Stomach (tissue), 8 donors: ENCODE measurements at regions not wholly inside any gene's neighbourhood (a gene's known extent, or its start where the extent isn't known, plus 50 kb on each side); places are given as distances from the start of the nearest gene placed in this dataset.
A peak's percentile ranks its signal among the peaks of the same experiment; 100 is the strongest.

ENCODE experiments used
- DNase-seq, 2 donors: peaks; one replicate each; pipeline versions ENCODE4 v3.0.0 to v3.0.0-alpha.2; 2013 to 2019
- H3K27ac ChIP-seq, 5 donors: fragments of 200-600 bp in 4 of 5; sonication (generic) in 4 of 5; one replicate each; pipeline ENCODE4 v1.5.1; 2013 to 2019; ENCODE audit warnings: mild to moderate bottlenecking in 1 of 5, moderate library complexity in 1 of 5
- H3K27me3 ChIP-seq, 3 donors: fragments of 200-600 bp; sonication (generic); one replicate each; pipeline ENCODE4 v1.5.1; 2017 to 2019; ENCODE audit warnings: mixed run types in 1 of 3
- H3K36me3 ChIP-seq, 4 donors: fragments of 200-600 bp; sonication (generic); 1 replicate in 3 of 4; 2 replicates in 1 of 4; pipeline ENCODE4 v1.5.1; 2016 to 2019
- H3K4me1 ChIP-seq, 4 donors: fragments of 200-600 bp; sonication (generic); one replicate each; pipeline ENCODE4 v1.5.1; 2016 to 2019
- H3K4me3 ChIP-seq, 4 donors: fragments of 200-600 bp; sonication (generic) in 3 of 4; one replicate each; pipeline ENCODE4 v1.5.1; 2016 to 2019; ENCODE audit warnings: mild to moderate bottlenecking in 1 of 4
- H3K9me3 ChIP-seq, 4 donors: fragments of 200-600 bp; sonication (generic); one replicate each; pipeline ENCODE4 v1.5.1; 2016 to 2019
- CTCF ChIP-seq, 7 experiments: fragments of 450-650 bp in 4 of 7; fragments of 200-600 bp in 3 of 7; sonication (generic) in 3 of 7; IDR thresholded peaks; one replicate each; pipeline ENCODE4 v1.5.1; 2016 to 2019; ENCODE audit warnings: antibody characterized with exemption in 7 of 7, control low read depth in 2 of 7, mild to moderate bottlenecking in 1 of 7
- EP300 ChIP-seq: sonication (generic); formaldehyde crosslinking; IDR thresholded peaks from one replicate; pipeline ENCODE4 v1.6.1; 2017; ENCODE audit warnings: antibody characterized with exemption
- POLR2A ChIP-seq, 4 donors: fragments of 450-650 bp; IDR thresholded peaks; one replicate each; pipeline ENCODE4 v1.6.1; 2016; ENCODE audit warnings: antibody characterized with exemption in 4 of 4, control low read depth in 2 of 4, mild to moderate bottlenecking in 1 of 4, moderate library complexity in 1 of 4
- POLR2AphosphoS5 ChIP-seq, 3 donors: sonication (generic); formaldehyde crosslinking; IDR thresholded peaks; one replicate each; pipeline ENCODE4 v1.6.1; 2016; ENCODE audit warnings: antibody characterized with exemption in 3 of 3
- WGBS, 5 donors: extraction: QIAGEN DNeasy Blood & Tissue Kit in 3 of 5; methylation state at CpG; one replicate each; pipeline versions ENCODE4 v1.1.5 to v1.1.7; 2013 to 2018; 5-methylcytosine and 5-hydroxymethylcytosine counted together
- intact Hi-C: fragments of 100-400 bp; cut with DNase I; formaldehyde crosslinking; loops from one replicate; pipeline ENCODE4 v1.15.1; 2023; ENCODE audit warnings: low total_unique reads
- donor health status: healthy with polysubstance abuse.
- donor health status: Bipolar disorder and iron deficiency.
- donor health status: healthy.

- H3K36me3 ChIP-seq, result no peaks in the 10 kb centered on the region
- no peaks in the 10 kb centered on the region for H3K4me1 ChIP-seq
- WGBS, 5 donors, result 95 to 100% (median 98%) methylated on average over 4 of the region's 4 CpGs
- no peaks in the 10 kb centered on the region for H3K9me3 ChIP-seq
- intact Hi-C loops, result no loop called here
- H3K27me3 ChIP-seq, result no peaks in the 10 kb centered on the region
- no peak overlapping the region for H3K4me3 ChIP-seq
- H3K27ac ChIP-seq, result no peak overlapping the region
- no peak for TF ChIP-seq CTCF (IDR thresholded peaks at IDR 0.05)
- no peak for TF ChIP-seq POLR2AphosphoS5 (IDR thresholded peaks at IDR 0.05)
- TF ChIP-seq EP300, result no peak
- TF ChIP-seq POLR2A (IDR thresholded peaks at IDR 0.05), result no peak
- no peak for DNase-seq
Observed at GRCh38 chr10:88209231-88209630, 345.8 kb downstream of the PTEN start.

GRCh38 chr10:88209837-88210561 is 346.6 kb downstream of the PTEN start:
- intact Hi-C loops, result no loop called here
- DNase-seq, result no peak
- Histone ChIP-seq H3K36me3 (no peaks in the 10 kb centered on the region), H3K4me3 (no peak overlapping the region), H3K4me1 (no peaks in the 10 kb centered on the region), H3K27ac (peak overlapping the region in 1 of 5 donors; percentile 3), H3K9me3 (no peaks in the 10 kb centered on the region), H3K27me3 (no peaks in the 10 kb centered on the region)
- 65 to 77% (median 70%) methylated on average over 5 of the region's 5 CpGs for WGBS, 5 donors
- no peak for TF ChIP-seq POLR2AphosphoS5 (IDR thresholded peaks at IDR 0.05)
- no peak for TF ChIP-seq CTCF (IDR thresholded peaks at IDR 0.05)
- TF ChIP-seq EP300, result no peak
- TF ChIP-seq POLR2A (IDR thresholded peaks at IDR 0.05), result no peak

- no peaks in the 10 kb centered on the region for H3K9me3 ChIP-seq
- H3K4me1 ChIP-seq, result no peaks in the 10 kb centered on the region
- no peak for TF ChIP-seq POLR2A (IDR thresholded peaks at IDR 0.05)
- TF ChIP-seq POLR2AphosphoS5 (IDR thresholded peaks at IDR 0.05), result no peak
- TF ChIP-seq EP300, result no peak
- TF ChIP-seq CTCF (IDR thresholded peaks at IDR 0.05), result no peak
- no peaks in the 10 kb centered on the region for H3K36me3 ChIP-seq
- intact Hi-C loops, result no loop called here
- no peaks in the 10 kb centered on the region for H3K27me3 ChIP-seq
- no peak overlapping the region for H3K4me3 ChIP-seq
- DNase-seq, result no peak
- 92 to 100% (median 100%) methylated on average over 1 of the region's 1 CpG for WGBS, 5 donors
- no peak overlapping the region for H3K27ac ChIP-seq
Observed at GRCh38 chr10:88211230-88211629, 347.8 kb downstream of the PTEN start.

GRCh38 chr10:88212069-88212468 is 348.6 kb downstream of the PTEN start:
- Histone ChIP-seq H3K27ac (no peak overlapping the region), H3K36me3 (no peaks in the 10 kb centered on the region), H3K9me3 (no peaks in the 10 kb centered on the region), H3K27me3 (no peaks in the 10 kb centered on the region), H3K4me3 (no peak overlapping the region), H3K4me1 (no peaks in the 10 kb centered on the region)
- DNase-seq, result no peak
- intact Hi-C loops, result no loop called here
- no peak for TF ChIP-seq POLR2A (IDR thresholded peaks at IDR 0.05)
- no peak for TF ChIP-seq CTCF (IDR thresholded peaks at IDR 0.05)
- TF ChIP-seq POLR2AphosphoS5 (IDR thresholded peaks at IDR 0.05), result no peak
- no peak for TF ChIP-seq EP300
